ENCODE measurements at regions not wholly inside any gene's neighbourhood (a gene's known extent, or its start where the extent isn't known, plus 50 kb on each side); places are given as distances from the start of the nearest gene placed in this dataset.

GRCh38 chr16:73171380-73171779 lies 123.5 kb upstream of the ZFHX3 start:
- H3K27me3 ChIP-seq (replicated peaks; ENCODE audit: control insufficient read depth, insufficient read depth, low read length), result no peaks in the 10 kb centered on the region
- H3K4me3 ChIP-seq (ENCODE audit: low read length), result no peak overlapping the region
- H3K9ac ChIP-seq (ENCODE audit: low read length), result no peak overlapping the region
- peak; percentile 20 for DNase-seq (ENCODE audit: low read depth)
- H3K36me3 ChIP-seq (ENCODE audit: control insufficient read depth, insufficient read depth, low read length, severe bottlenecking), result no peaks in the 10 kb centered on the region
- no peaks in the 10 kb centered on the region for H3K9me3 ChIP-seq (ENCODE audit: control insufficient read depth, low read length)
- peaks cover 26% of the 10 kb centered on the region for H3K4me1 ChIP-seq (ENCODE audit: control insufficient read depth, insufficient read depth, low read length)

GRCh38 chr16:73170612-73171038 lies 122.7 kb upstream of the ZFHX3 start:
- no peak for DNase-seq (ENCODE audit: low read depth)
- H3K9ac ChIP-seq (ENCODE audit: low read length), result no peak overlapping the region

GRCh38 chr16:73166947-73167550 lies 119.1 kb upstream of the ZFHX3 start:
- Histone ChIP-seq H3K9ac (ENCODE audit: low read length) (peak overlapping the region; percentile 22), H3K4me1 (ENCODE audit: control insufficient read depth, insufficient read depth, low read length) (peaks cover 17% of the 10 kb centered on the region), H3K9me3 (ENCODE audit: control insufficient read depth, low read length) (no peaks in the 10 kb centered on the region), H3K4me3 (ENCODE audit: low read length) (peak overlapping the region; percentile 59), H3K27me3 (replicated peaks; ENCODE audit: control insufficient read depth, insufficient read depth, low read length) (no peaks in the 10 kb centered on the region), H3K36me3 (ENCODE audit: control insufficient read depth, insufficient read depth, low read length, severe bottlenecking) (no peaks in the 10 kb centered on the region)
- peak; percentile 46 for DNase-seq (ENCODE audit: low read depth)

More at GRCh38 chr16:73170612-73171038, 122.7 kb upstream of the ZFHX3 start:
- H3K4me1 ChIP-seq (ENCODE audit: control insufficient read depth, insufficient read depth, low read length), result peaks cover 30% of the 10 kb centered on the region
- H3K4me3 ChIP-seq (ENCODE audit: low read length), result no peak overlapping the region
- no peaks in the 10 kb centered on the region for H3K27me3 ChIP-seq (replicated peaks; ENCODE audit: control insufficient read depth, insufficient read depth, low read length)
- H3K9me3 ChIP-seq (ENCODE audit: control insufficient read depth, low read length), result no peaks in the 10 kb centered on the region
- no peaks in the 10 kb centered on the region for H3K36me3 ChIP-seq (ENCODE audit: control insufficient read depth, insufficient read depth, low read length, severe bottlenecking)

GRCh38 chr16:73166441-73166851 lies 118.5 kb upstream of the ZFHX3 start:
- peak; percentile 7 for DNase-seq (ENCODE audit: low read depth)
- Histone ChIP-seq H3K36me3 (ENCODE audit: control insufficient read depth, insufficient read depth, low read length, severe bottlenecking) (no peaks in the 10 kb centered on the region), H3K27me3 (replicated peaks; ENCODE audit: control insufficient read depth, insufficient read depth, low read length) (no peaks in the 10 kb centered on the region), H3K9me3 (ENCODE audit: control insufficient read depth, low read length) (no peaks in the 10 kb centered on the region), H3K9ac (ENCODE audit: low read length) (peak overlapping the region; percentile 22), H3K4me1 (ENCODE audit: control insufficient read depth, insufficient read depth, low read length) (peaks cover 16% of the 10 kb centered on the region), H3K4me3 (ENCODE audit: low read length) (peak overlapping the region; percentile 59)

- H3K4me1 ChIP-seq (ENCODE audit: control insufficient read depth, insufficient read depth, low read length), result peaks cover 16% of the 10 kb centered on the region
- DNase-seq (ENCODE audit: low read depth), result no peak
- H3K9me3 ChIP-seq (ENCODE audit: control insufficient read depth, low read length), result peaks cover 3% of the 10 kb centered on the region
- no peak overlapping the region for H3K9ac ChIP-seq (ENCODE audit: low read length)
- H3K4me3 ChIP-seq (ENCODE audit: low read length), result no peak overlapping the region
- H3K36me3 ChIP-seq (ENCODE audit: control insufficient read depth, insufficient read depth, low read length, severe bottlenecking), result no peaks in the 10 kb centered on the region
- H3K27me3 ChIP-seq (replicated peaks; ENCODE audit: control insufficient read depth, insufficient read depth, low read length), result no peaks in the 10 kb centered on the region
Observed at GRCh38 chr16:73163238-73163815, 115.4 kb upstream of the ZFHX3 start.

- DNase-seq (ENCODE audit: low read depth), result no peak
- H3K9ac ChIP-seq (ENCODE audit: low read length), result no peak overlapping the region
- no peaks in the 10 kb centered on the region for H3K27me3 ChIP-seq (replicated peaks; ENCODE audit: control insufficient read depth, insufficient read depth, low read length)
- no peaks in the 10 kb centered on the region for H3K36me3 ChIP-seq (ENCODE audit: control insufficient read depth, insufficient read depth, low read length, severe bottlenecking)
- peaks cover 3% of the 10 kb centered on the region for H3K9me3 ChIP-seq (ENCODE audit: control insufficient read depth, low read length)
- H3K4me3 ChIP-seq (ENCODE audit: low read length), result no peak overlapping the region
- peaks cover 10% of the 10 kb centered on the region for H3K4me1 ChIP-seq (ENCODE audit: control insufficient read depth, insufficient read depth, low read length)
Observed at GRCh38 chr16:73161977-73162376, 114.0 kb upstream of the ZFHX3 start.

- Histone ChIP-seq H3K9me3 (ENCODE audit: control insufficient read depth, low read length) (peaks cover 3% of the 10 kb centered on the region), H3K4me3 (ENCODE audit: low read length) (no peak overlapping the region), H3K9ac (ENCODE audit: low read length) (no peak overlapping the region), H3K27me3 (replicated peaks; ENCODE audit: control insufficient read depth, insufficient read depth, low read length) (no peaks in the 10 kb centered on the region), H3K36me3 (ENCODE audit: control insufficient read depth, insufficient read depth, low read length, severe bottlenecking) (no peaks in the 10 kb centered on the region), H3K4me1 (ENCODE audit: control insufficient read depth, insufficient read depth, low read length) (no peaks in the 10 kb centered on the region)
- DNase-seq (ENCODE audit: low read depth), result no peak
Observed at GRCh38 chr16:73159296-73159695, 111.4 kb upstream of the ZFHX3 start.

- H3K4me1 ChIP-seq (ENCODE audit: control insufficient read depth, insufficient read depth, low read length), result no peaks in the 10 kb centered on the region
Observed at GRCh38 chr16:73157861-73158260, 109.9 kb upstream of the ZFHX3 start.

GRCh38 chr16:73154063-73154870 lies 106.3 kb upstream of the ZFHX3 start:
- peak; percentile 45 for DNase-seq (ENCODE audit: low read depth)
- H3K36me3 ChIP-seq (ENCODE audit: control insufficient read depth, insufficient read depth, low read length, severe bottlenecking), result no peaks in the 10 kb centered on the region
- no peak overlapping the region for H3K4me3 ChIP-seq (ENCODE audit: low read length)
- H3K27me3 ChIP-seq (replicated peaks; ENCODE audit: control insufficient read depth, insufficient read depth, low read length), result no peaks in the 10 kb centered on the region
- peaks cover 3% of the 10 kb centered on the region for H3K9me3 ChIP-seq (ENCODE audit: control insufficient read depth, low read length)
- no peak overlapping the region for H3K9ac ChIP-seq (ENCODE audit: low read length)
- no peaks in the 10 kb centered on the region for H3K4me1 ChIP-seq (ENCODE audit: control insufficient read depth, insufficient read depth, low read length)

More at GRCh38 chr16:73157861-73158260, 109.9 kb upstream of the ZFHX3 start:
- DNase-seq (ENCODE audit: low read depth), result no peak
- Histone ChIP-seq H3K27me3 (replicated peaks; ENCODE audit: control insufficient read depth, insufficient read depth, low read length) (no peaks in the 10 kb centered on the region), H3K9ac (ENCODE audit: low read length) (no peak overlapping the region), H3K36me3 (ENCODE audit: control insufficient read depth, insufficient read depth, low read length, severe bottlenecking) (no peaks in the 10 kb centered on the region), H3K4me3 (ENCODE audit: low read length) (no peak overlapping the region), H3K9me3 (ENCODE audit: control insufficient read depth, low read length) (peaks cover 3% of the 10 kb centered on the region)

GRCh38 chr16:73152386-73153125 lies 104.6 kb upstream of the ZFHX3 start:
- Histone ChIP-seq H3K27me3 (replicated peaks; ENCODE audit: control insufficient read depth, insufficient read depth, low read length) (no peaks in the 10 kb centered on the region), H3K4me3 (ENCODE audit: low read length) (no peak overlapping the region), H3K9ac (ENCODE audit: low read length) (no peak overlapping the region), H3K36me3 (ENCODE audit: control insufficient read depth, insufficient read depth, low read length, severe bottlenecking) (no peaks in the 10 kb centered on the region), H3K9me3 (ENCODE audit: control insufficient read depth, low read length) (no peaks in the 10 kb centered on the region), H3K4me1 (ENCODE audit: control insufficient read depth, insufficient read depth, low read length) (no peaks in the 10 kb centered on the region)
- no peak for DNase-seq (ENCODE audit: low read depth)

GRCh38 chr16:73151941-73152340 lies 104.0 kb upstream of the ZFHX3 start:
- Histone ChIP-seq H3K36me3 (ENCODE audit: control insufficient read depth, insufficient read depth, low read length, severe bottlenecking) (no peaks in the 10 kb centered on the region), H3K27me3 (replicated peaks; ENCODE audit: control insufficient read depth, insufficient read depth, low read length) (no peaks in the 10 kb centered on the region), H3K4me3 (ENCODE audit: low read length) (no peak overlapping the region), H3K9ac (ENCODE audit: low read length) (no peak overlapping the region), H3K4me1 (ENCODE audit: control insufficient read depth, insufficient read depth, low read length) (no peaks in the 10 kb centered on the region), H3K9me3 (ENCODE audit: control insufficient read depth, low read length) (no peaks in the 10 kb centered on the region)
- no peak for DNase-seq (ENCODE audit: low read depth)

All from adipocyte (in vitro differentiated cells).